ENCODE measurements at regions not wholly inside any gene's neighbourhood (a gene's known extent, or its start where the extent isn't known, plus 50 kb on each side); places are given as distances from the start of the nearest gene placed in this dataset.

DNA sequence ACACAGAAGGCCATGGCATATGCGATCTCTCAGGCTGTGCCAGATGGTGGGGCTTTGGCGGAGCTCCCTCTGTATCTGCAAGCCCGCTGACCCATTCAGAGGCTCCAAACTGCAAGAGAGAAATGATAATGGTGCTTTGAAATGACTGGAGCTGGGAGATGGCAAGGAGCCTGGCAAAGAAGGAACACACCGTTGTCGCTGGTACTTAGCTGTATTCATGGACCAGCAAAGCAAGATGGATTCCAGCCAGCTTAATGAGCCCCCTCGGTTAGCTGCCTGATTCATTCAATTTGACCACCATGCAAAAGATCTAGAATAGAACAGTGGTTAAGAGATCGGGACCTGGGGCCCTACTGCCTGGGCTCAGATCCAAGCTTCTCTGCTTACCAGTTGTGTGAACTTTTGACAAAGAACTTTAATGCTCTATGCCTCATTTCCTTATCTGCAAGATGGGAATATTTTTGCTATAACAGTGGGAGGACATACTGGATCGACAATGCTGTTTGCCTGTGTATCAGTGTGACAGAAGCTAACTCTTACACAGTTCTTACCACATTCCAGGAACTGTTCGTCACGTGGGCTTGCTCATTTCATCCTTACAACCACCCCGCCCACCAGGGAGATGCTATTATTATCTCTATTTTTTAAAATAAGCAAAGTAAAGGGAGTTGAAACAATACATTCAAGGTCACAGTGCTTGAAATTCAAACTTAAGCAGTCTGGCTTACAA is 317.8 kb upstream of the SULF2 start:
- TF ChIP-seq POLR2A (IDR thresholded peaks at IDR 0.05; ENCODE audit: extremely low read depth, insufficient read length) (no peak), MYC (IDR thresholded peaks at IDR 0.05; ENCODE audit: low read depth, low read length) (no peak)
- TF ChIP-seq, protein P1, sequence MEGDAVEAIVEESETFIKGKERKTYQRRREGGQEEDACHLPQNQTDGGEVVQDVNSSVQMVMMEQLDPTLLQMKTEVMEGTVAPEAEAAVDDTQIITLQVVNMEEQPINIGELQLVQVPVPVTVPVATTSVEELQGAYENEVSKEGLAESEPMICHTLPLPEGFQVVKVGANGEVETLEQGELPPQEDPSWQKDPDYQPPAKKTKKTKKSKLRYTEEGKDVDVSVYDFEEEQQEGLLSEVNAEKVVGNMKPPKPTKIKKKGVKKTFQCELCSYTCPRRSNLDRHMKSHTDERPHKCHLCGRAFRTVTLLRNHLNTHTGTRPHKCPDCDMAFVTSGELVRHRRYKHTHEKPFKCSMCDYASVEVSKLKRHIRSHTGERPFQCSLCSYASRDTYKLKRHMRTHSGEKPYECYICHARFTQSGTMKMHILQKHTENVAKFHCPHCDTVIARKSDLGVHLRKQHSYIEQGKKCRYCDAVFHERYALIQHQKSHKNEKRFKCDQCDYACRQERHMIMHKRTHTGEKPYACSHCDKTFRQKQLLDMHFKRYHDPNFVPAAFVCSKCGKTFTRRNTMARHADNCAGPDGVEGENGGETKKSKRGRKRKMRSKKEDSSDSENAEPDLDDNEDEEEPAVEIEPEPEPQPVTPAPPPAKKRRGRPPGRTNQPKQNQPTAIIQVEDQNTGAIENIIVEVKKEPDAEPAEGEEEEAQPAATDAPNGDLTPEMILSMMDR (IDR thresholded peaks at IDR 0.05; ENCODE audit: low read depth, low read length): no peak
- TF ChIP-seq, protein P2, sequence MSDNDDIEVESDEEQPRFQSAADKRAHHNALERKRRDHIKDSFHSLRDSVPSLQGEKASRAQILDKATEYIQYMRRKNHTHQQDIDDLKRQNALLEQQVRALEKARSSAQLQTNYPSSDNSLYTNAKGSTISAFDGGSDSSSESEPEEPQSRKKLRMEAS (IDR thresholded peaks at IDR 0.05; ENCODE audit: low read depth, low read length): no peak

DNA sequence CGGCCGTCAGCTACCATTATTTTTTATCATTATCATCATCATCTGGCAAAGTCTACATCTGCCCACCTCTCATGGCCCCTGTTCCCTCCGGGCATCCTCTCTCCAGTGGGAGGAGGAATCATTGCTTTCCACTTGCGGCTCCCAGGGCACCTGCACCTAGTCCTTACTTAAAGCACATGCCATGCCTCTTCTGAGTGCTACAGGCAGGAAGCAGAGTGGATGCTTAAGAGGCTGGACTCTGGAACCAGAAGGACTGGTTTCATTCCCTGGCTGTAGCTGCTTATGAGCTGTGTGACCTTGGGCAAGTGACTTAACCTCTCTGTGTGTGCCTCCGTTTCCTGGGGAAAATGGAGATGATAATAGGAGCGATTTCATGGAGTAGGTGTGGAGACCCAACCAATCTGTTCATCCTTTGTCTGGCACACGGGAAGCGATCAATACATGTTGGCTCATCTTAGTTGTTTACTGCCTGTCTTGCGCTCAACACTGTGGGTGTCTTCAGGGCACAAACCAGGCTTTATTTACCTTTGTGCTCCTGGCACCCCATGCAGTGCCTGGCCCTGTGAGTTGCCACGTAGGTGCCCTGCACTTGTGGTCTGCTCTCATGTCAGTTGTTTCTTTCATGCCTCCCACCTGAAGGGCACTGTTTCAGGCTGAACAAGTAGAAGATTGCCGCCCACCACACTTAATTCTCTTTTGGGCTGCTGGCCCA is 317.0 kb upstream of the SULF2 start:
- no peak for TF ChIP-seq MYC (IDR thresholded peaks at IDR 0.05; ENCODE audit: low read depth, low read length)
- TF ChIP-seq, protein P1 (IDR thresholded peaks at IDR 0.05; ENCODE audit: low read depth, low read length): no peak
- TF ChIP-seq POLR2A (IDR thresholded peaks at IDR 0.05; ENCODE audit: extremely low read depth, insufficient read length): no peak
- TF ChIP-seq, protein P2 (IDR thresholded peaks at IDR 0.05; ENCODE audit: low read depth, low read length): no peak
- DNase-seq (ENCODE audit: low read depth): no peak
- H3K4me3 ChIP-seq (ENCODE audit: low read depth, low read length): no peak overlapping the region

More for the DNA sequence above, 317.8 kb upstream of the SULF2 start:
- H3K4me3 ChIP-seq (ENCODE audit: low read depth, low read length): no peak overlapping the region
- no peak for DNase-seq (ENCODE audit: low read depth)

DNA sequence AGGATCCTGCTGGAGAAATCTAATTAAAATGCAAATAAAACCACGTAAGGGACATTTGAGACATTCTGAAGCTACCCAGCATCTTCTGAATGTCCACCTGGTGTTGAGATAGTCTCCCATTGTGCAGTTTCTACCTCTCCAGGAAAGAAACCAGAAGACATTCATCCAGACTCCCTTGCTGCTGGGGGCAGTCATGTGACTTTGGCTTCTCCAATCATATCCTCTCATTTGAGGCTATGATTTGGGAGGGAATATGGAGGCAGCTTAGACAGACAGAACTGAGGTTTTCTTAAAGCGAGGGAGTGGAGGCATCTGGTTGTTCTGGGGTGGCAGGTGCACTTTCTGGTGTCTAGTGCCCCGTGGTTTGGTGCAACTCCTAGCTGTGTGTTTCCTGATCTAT is 315.2 kb upstream of the SULF2 start:
- no peak overlapping the region for H3K4me3 ChIP-seq (ENCODE audit: low read depth, low read length)
- TF ChIP-seq, protein P2 (IDR thresholded peaks at IDR 0.05; ENCODE audit: low read depth, low read length): no peak
- no peak for TF ChIP-seq POLR2A (IDR thresholded peaks at IDR 0.05; ENCODE audit: extremely low read depth, insufficient read length)
- TF ChIP-seq, protein P1 (IDR thresholded peaks at IDR 0.05; ENCODE audit: low read depth, low read length): no peak
- DNase-seq (ENCODE audit: low read depth): no peak

DNA sequence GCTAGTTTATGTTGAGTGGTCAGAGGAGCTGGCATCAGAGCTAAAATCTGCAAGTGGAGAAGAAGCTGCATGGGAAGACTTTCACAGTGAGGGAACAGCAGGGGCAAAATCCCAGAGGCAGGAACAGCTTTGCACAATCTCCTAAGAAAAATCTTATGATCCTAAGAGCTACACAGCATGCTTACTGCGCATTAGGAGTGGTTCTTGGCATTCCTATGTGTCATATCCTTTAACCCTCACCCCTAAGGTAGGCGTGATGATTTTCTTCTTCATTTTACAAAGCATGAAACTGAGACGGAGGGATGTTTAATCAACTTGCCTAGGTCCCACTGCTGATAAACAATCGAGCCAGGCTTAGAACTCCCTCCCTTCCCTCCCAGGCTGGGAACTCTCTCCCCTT is 313.6 kb upstream of the SULF2 start:
- no peak for DNase-seq (ENCODE audit: low read depth)
- TF ChIP-seq POLR2A (IDR thresholded peaks at IDR 0.05; ENCODE audit: extremely low read depth, insufficient read length): no peak
- TF ChIP-seq MYC (IDR thresholded peaks at IDR 0.05; ENCODE audit: low read depth, low read length): no peak
- TF ChIP-seq, protein P1 (IDR thresholded peaks at IDR 0.05; ENCODE audit: low read depth, low read length): no peak
- TF ChIP-seq, protein P2 (IDR thresholded peaks at IDR 0.05; ENCODE audit: low read depth, low read length): no peak
- H3K4me3 ChIP-seq (ENCODE audit: low read depth, low read length): no peak overlapping the region

DNA sequence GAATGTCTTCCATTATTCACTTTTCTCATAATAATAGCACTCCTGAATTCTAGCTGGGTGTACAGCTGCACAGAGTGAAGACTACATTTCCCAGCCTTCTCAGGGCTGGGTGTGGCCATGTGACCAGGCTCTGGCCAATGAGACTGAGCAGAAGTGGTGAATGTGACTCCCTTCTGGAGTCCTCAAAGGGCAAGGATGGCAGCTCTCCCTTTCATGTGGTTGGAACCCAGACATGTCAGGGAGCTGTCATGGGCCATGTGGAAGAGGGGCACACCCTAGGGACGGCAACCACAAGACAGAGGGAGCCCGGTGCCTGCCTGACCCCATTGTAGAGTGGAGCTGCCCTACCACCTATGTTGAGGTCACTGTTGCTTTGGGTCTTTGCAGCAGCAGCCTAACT is 312.8 kb upstream of the SULF2 start:
- no peak for DNase-seq (ENCODE audit: low read depth)
- TF ChIP-seq, protein P2 (IDR thresholded peaks at IDR 0.05; ENCODE audit: low read depth, low read length): no peak
- no peak for TF ChIP-seq MYC (IDR thresholded peaks at IDR 0.05; ENCODE audit: low read depth, low read length)
- no peak for TF ChIP-seq POLR2A (IDR thresholded peaks at IDR 0.05; ENCODE audit: extremely low read depth, insufficient read length)
- TF ChIP-seq, protein P1 (IDR thresholded peaks at IDR 0.05; ENCODE audit: low read depth, low read length): no peak
- no peak overlapping the region for H3K4me3 ChIP-seq (ENCODE audit: low read depth, low read length)
